HepG2 (cell line): ENCODE measurements at regions not wholly inside any gene's neighbourhood (a gene's known extent, or its start where the extent isn't known, plus 50 kb on each side); places are given as distances from the start of the nearest gene placed in this dataset.
A peak's percentile ranks its signal among the peaks of the same experiment; 100 is the strongest.

ENCODE experiments used
- ATAC-seq: fragments of 200-7000 bp; cut with Tn5 transposase; 3 replicates; pipeline ENCODE4 v1.9.1; 2020; ENCODE audit warnings: mild to moderate bottlenecking, moderate library complexity
- BruUV-seq: library from RNA; stranded (reverse); fragments of 400-500 nt; replicated peaks from 2 replicates; lab custom pipeline; 2021; lab: Mats Ljungman, UMichigan
- CTCF ChIA-PET: fragments of 300-600 bp; formaldehyde crosslinking; extraction: SDS; loops from one replicate; lab custom pipeline; 2021; ENCODE audit warnings: low total read pairs, inconsistent platforms, low intra/inter-chr PET ratio; lab: Yijun Ruan, JAX
- POLR2A ChIA-PET: fragments of 350-600 bp; sonication (Branson Sonifier 250); formaldehyde crosslinking; loops from one replicate; lab custom pipeline; 2020; ENCODE audit warnings: antibody characterized with exemption, inconsistent platforms; lab: Yijun Ruan, JAX
- DNase-seq: peaks from one replicate; pipeline ENCODE4 v3.0.0-alpha.2; 2015; ENCODE audit warnings: low spot score
- FAIRE-seq: peaks from 3 replicates; lab custom pipeline; 2011; peaks lifted over from hg19 to GRCh38; lab: Jason Lieb, UNC
- H2AFZ ChIP-seq: one replicate; pipeline ENCODE4 v1.6.1; 2011; ENCODE audit warnings: low read length, inconsistent platforms
- H3K27ac ChIP-seq: fragments of 300-600 bp; 3 replicates; pipeline ENCODE4 v1.8.0; 2011; ENCODE audit warnings: mixed run types, mild to moderate bottlenecking, mixed read lengths, low read length, inconsistent platforms; ENCODE audit not compliant: insufficient read depth; ENCODE audit errors: extremely low read length
- H3K27me3 ChIP-seq, 2 experiments: fragments of 200-600 bp in 1 of 2; 2 replicates in 1 of 2; 3 replicates in 1 of 2; pipeline versions ENCODE4 v1.6.0 to v1.8.0; 2011; ENCODE audit warnings: low read length in 2 of 2, mild to moderate bottlenecking in 2 of 2, moderate library complexity in 2 of 2, inconsistent platforms in 1 of 2; ENCODE audit not compliant: insufficient read depth in 2 of 2, control insufficient read depth in 1 of 2
- H3K36me3 ChIP-seq, 2 experiments: fragments of 200-600 bp in 1 of 2; replicated peaks in 1 of 2; 2 replicates in 1 of 2; 3 replicates in 1 of 2; pipeline versions ENCODE4 v1.5.1 to v1.8.0; 2011; ENCODE audit warnings: low read length in 2 of 2, inconsistent platforms in 1 of 2; ENCODE audit not compliant: insufficient read depth in 2 of 2, control insufficient read depth in 1 of 2
- H3K4me1 ChIP-seq: 2 replicates; pipeline ENCODE4 v1.5.1; 2012; ENCODE audit warnings: low read length, inconsistent platforms; ENCODE audit not compliant: insufficient read depth
- H3K4me2 ChIP-seq: 2 replicates; pipeline ENCODE4 v1.6.0; 2011; ENCODE audit warnings: low read depth, low read length, inconsistent platforms
- H3K4me3 ChIP-seq, 3 experiments: fragments of 200-600 bp in 1 of 3; sonication (generic), shearing (Covaris generic) in 1 of 3; replicated peaks in 1 of 3; 2 replicates each; pipeline ENCODE4 v1.5.1; 2011 to 2016; ENCODE audit warnings: low read length in 3 of 3, inconsistent platforms in 2 of 3, low read depth in 2 of 3, mild to moderate bottlenecking in 2 of 3, control low read depth in 1 of 3, mixed read lengths in 1 of 3; ENCODE audit not compliant: insufficient read depth in 1 of 3
- H3K79me2 ChIP-seq: one replicate; pipeline ENCODE4 v1.6.1; 2011; ENCODE audit warnings: low read length, inconsistent platforms; ENCODE audit not compliant: insufficient read depth
- H3K9ac ChIP-seq: 2 replicates; pipeline ENCODE4 v1.6.0; 2011; ENCODE audit warnings: mild to moderate bottlenecking, low read depth, low read length, inconsistent platforms; ENCODE audit not compliant: insufficient read depth
- H3K9me3 ChIP-seq: 2 replicates; pipeline ENCODE4 v1.5.1; 2012; ENCODE audit warnings: mild to moderate bottlenecking, low read length
- H4K20me1 ChIP-seq: 2 replicates; pipeline ENCODE4 v1.6.0; 2011; ENCODE audit warnings: inconsistent platforms, mild to moderate bottlenecking, low read length, moderate library complexity; ENCODE audit not compliant: insufficient read depth
- KIAA2018 ChIP-seq: sonication (generic); formaldehyde crosslinking; IDR thresholded peaks from 2 replicates; pipeline ENCODE4 v1.5.0; 2020; ENCODE audit warnings: mild to moderate bottlenecking, missing genetic modification reagents, borderline replicate concordance
- RARA ChIP-seq: IDR thresholded peaks from 2 replicates; pipeline ENCODE4 v1.6.1; 2016; ENCODE audit warnings: missing genetic modification reagents, missing compliant biosample characterization
- REPIN1 ChIP-seq: sonication (generic); formaldehyde crosslinking; IDR thresholded peaks from 2 replicates; pipeline ENCODE4 v1.8.0; 2022; ENCODE audit warnings: missing genetic modification reagents, low read depth, mild to moderate bottlenecking, borderline replicate concordance
- ZNF136 ChIP-seq: sonication (generic); formaldehyde crosslinking; IDR thresholded peaks from 2 replicates; pipeline ENCODE4 v1.8.1; 2022; ENCODE audit warnings: low read depth, mild to moderate bottlenecking, moderate library complexity, missing genetic modification reagents
- ZNF431 ChIP-seq: sonication (generic); formaldehyde crosslinking; IDR thresholded peaks from 2 replicates; pipeline ENCODE4 v1.9.0; 2022; ENCODE audit warnings: missing genetic modification reagents, low read depth, mild to moderate bottlenecking, borderline replicate concordance
- ZNF674 ChIP-seq: sonication (generic); formaldehyde crosslinking; IDR thresholded peaks from 2 replicates; pipeline ENCODE4 v1.5.0; 2020; ENCODE audit warnings: low read depth, mild to moderate bottlenecking, missing genetic modification reagents
- WGBS: methylation state at CpG from one replicate; pipeline ENCODE4 v1.1.6; 2017; ENCODE audit warnings: low lambda C conversion rate; 5-methylcytosine and 5-hydroxymethylcytosine counted together
- in situ Hi-C: cut with HindIII; loops from 2 replicates; pipeline ENCODE4 v1.10.0; 2017; ENCODE audit warnings: low pct_unique_long_range_greater_than_20kb; ENCODE audit not compliant: extremely low pct_ligation_motif_present
- intact Hi-C: fragments of 100-400 bp; cut with micrococcal nuclease; formaldehyde crosslinking; loops from one replicate; pipeline ENCODE4 v1.10.0; 2022; ENCODE audit not compliant: unreplicated experiment
- TF ChIP-seq, protein P1 (sequence below): sonication (generic); formaldehyde crosslinking; IDR thresholded peaks from 2 replicates; pipeline ENCODE4 v1.5.0; 2020; ENCODE audit warnings: mild to moderate bottlenecking, missing genetic modification reagents, borderline replicate concordance

DNA sequence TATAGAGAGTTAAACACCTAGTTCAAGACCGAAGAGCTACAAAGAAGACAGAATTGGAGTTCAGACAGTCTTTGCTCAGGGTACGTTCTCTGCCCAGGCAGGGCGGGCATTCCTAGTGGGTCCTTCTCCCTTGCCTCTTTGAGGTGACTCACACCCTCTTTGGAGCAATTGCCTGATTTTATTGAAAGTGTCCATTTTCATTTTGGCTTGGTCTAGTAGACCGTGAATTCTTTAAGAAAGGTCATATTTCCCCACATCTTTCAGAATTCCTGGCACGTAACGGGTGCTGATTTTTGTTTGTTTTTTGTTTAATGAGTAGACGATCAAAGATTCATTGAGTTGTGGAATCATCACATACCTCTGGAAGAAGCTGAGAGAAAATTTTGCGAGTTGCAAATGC, 871.5 kb downstream of the RNF144A start (continued):
- TF ChIP-seq REPIN1 (CRISPR knock-in tag) (no peak), ZNF136 (CRISPR knock-in tag) (no peak)

GRCh38 chr2:7792031-7792651, 874.9 kb downstream of the RNF144A start:
- Histone ChIP-seq H3K4me1 (no peaks in the 10 kb centered on the region), H3K27me3 (no peaks in the 10 kb centered on the region; a peak in 1 of 5 replicates), H3K27ac (no peak overlapping the region), H3K4me3 (no peak overlapping the region), H3K4me2 (no peak overlapping the region), H3K9ac (no peak overlapping the region), H3K79me2 (no peaks in the 10 kb centered on the region), H3K9me3 (no peaks in the 10 kb centered on the region), H3K36me3 (no peaks in the 10 kb centered on the region), H4K20me1 (no peaks in the 10 kb centered on the region), H2AFZ (no peak overlapping the region)
- peak; percentile 76 for ATAC-seq
- 0% methylated on average over 5 of the region's 7 CpGs for WGBS
- peak; percentile 18 for DNase-seq
- ChIA-PET POLR2A (no interaction called here), CTCF (no interaction called here)
- no TSS peak for BruUV-seq
- intact Hi-C loops = loop anchor here (2.0 kb wide), 1 partner anchor 575 kb away; no protein-coding TSS in a partner anchor
- in situ Hi-C loops = no loop called here
- FAIRE-seq = peak; percentile 21
- 0 out of 2 replicates have a peak, but pooled peaks have one; percentile 14 for TF ChIP-seq RARA (CRISPR knock-in tag)
- no peak for TF ChIP-seq KIAA2018 (CRISPR knock-in tag)
- no peak for TF ChIP-seq ZNF431
- TF ChIP-seq ZNF674 (CRISPR knock-in tag) = no peak
- TF ChIP-seq, protein P1, sequence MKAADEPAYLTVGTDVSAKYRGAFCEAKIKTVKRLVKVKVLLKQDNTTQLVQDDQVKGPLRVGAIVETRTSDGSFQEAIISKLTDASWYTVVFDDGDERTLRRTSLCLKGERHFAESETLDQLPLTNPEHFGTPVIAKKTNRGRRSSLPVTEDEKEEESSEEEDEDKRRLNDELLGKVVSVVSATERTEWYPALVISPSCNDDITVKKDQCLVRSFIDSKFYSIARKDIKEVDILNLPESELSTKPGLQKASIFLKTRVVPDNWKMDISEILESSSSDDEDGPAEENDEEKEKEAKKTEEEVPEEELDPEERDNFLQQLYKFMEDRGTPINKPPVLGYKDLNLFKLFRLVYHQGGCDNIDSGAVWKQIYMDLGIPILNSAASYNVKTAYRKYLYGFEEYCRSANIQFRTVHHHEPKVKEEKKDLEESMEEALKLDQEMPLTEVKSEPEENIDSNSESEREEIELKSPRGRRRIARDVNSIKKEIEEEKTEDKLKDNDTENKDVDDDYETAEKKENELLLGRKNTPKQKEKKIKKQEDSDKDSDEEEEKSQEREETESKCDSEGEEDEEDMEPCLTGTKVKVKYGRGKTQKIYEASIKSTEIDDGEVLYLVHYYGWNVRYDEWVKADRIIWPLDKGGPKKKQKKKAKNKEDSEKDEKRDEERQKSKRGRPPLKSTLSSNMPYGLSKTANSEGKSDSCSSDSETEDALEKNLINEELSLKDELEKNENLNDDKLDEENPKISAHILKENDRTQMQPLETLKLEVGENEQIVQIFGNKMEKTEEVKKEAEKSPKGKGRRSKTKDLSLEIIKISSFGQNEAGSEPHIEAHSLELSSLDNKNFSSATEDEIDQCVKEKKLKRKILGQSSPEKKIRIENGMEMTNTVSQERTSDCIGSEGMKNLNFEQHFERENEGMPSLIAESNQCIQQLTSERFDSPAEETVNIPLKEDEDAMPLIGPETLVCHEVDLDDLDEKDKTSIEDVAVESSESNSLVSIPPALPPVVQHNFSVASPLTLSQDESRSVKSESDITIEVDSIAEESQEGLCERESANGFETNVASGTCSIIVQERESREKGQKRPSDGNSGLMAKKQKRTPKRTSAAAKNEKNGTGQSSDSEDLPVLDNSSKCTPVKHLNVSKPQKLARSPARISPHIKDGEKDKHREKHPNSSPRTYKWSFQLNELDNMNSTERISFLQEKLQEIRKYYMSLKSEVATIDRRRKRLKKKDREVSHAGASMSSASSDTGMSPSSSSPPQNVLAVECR (CRISPR knock-in tag) = no peak
